Mesenchymal stem cell (in vitro differentiated cells and primary cell): ENCODE measurements at regions not wholly inside any gene's neighbourhood (a gene's known extent, or its start where the extent isn't known, plus 50 kb on each side); places are given as distances from the start of the nearest gene placed in this dataset.

Experiments used
- DNase-seq: peaks from one replicate; pipeline ENCODE4 v3.0.0-alpha.2; 2013
- H2AFZ ChIP-seq: one replicate; pipeline ENCODE4 v1.6.1; 2013; ENCODE audit warnings: low read depth, mild to moderate bottlenecking, control low read depth, inconsistent platforms, low read length, moderate library complexity
- H2AK5ac ChIP-seq: 2 replicates; pipeline ENCODE4 v1.6.1; 2013; ENCODE audit warnings: low read length, moderate library complexity, mild to moderate bottlenecking, inconsistent platforms; ENCODE audit not compliant: severe bottlenecking
- H2BK120ac ChIP-seq: one replicate; pipeline ENCODE4 v1.6.1; 2013; ENCODE audit warnings: low read depth, mild to moderate bottlenecking, inconsistent platforms, low read length, moderate library complexity
- H2BK12ac ChIP-seq, 2 experiments: one replicate each; pipeline ENCODE4 v1.6.1; 2013; ENCODE audit warnings: inconsistent platforms in 2 of 2, low read length in 2 of 2, mild to moderate bottlenecking in 2 of 2, moderate library complexity in 2 of 2, control low read depth in 1 of 2
- H2BK15ac ChIP-seq: one replicate; pipeline ENCODE4 v1.6.1; 2013; ENCODE audit warnings: mild to moderate bottlenecking, low read depth, inconsistent platforms; ENCODE audit not compliant: poor library complexity, severe bottlenecking
- H2BK5ac ChIP-seq: 2 replicates; pipeline ENCODE4 v1.6.1; 2013; ENCODE audit warnings: low read depth, mild to moderate bottlenecking, low read length, control low read depth, inconsistent platforms; ENCODE audit not compliant: poor library complexity, severe bottlenecking
- H3K14ac ChIP-seq, 2 experiments: one replicate each; pipeline ENCODE4 v1.6.1; 2013; ENCODE audit warnings: inconsistent platforms in 2 of 2, low read length in 2 of 2, control low read depth in 1 of 2, mild to moderate bottlenecking in 1 of 2, moderate library complexity in 1 of 2
- H3K18ac ChIP-seq, 2 experiments: one replicate each; pipeline ENCODE4 v1.6.1; 2013; ENCODE audit warnings: inconsistent platforms in 2 of 2, low read length in 2 of 2, control low read depth in 1 of 2, low read depth in 1 of 2, mild to moderate bottlenecking in 1 of 2
- H3K23ac ChIP-seq, 2 experiments: one replicate each; pipeline ENCODE4 v1.6.1; 2013; ENCODE audit warnings: inconsistent platforms in 2 of 2, low read length in 2 of 2, mild to moderate bottlenecking in 2 of 2, moderate library complexity in 2 of 2, control low read depth in 1 of 2
- H3K27ac ChIP-seq: 2 replicates; pipeline ENCODE4 v1.5.1; 2013; ENCODE audit warnings: mild to moderate bottlenecking, moderate library complexity, low read length, control low read depth, inconsistent platforms; ENCODE audit not compliant: poor library complexity, severe bottlenecking
- H3K27me3 ChIP-seq, 2 experiments: 2 replicates each; pipeline versions ENCODE4 v1.6.1 to v1.7.0; 2013; ENCODE audit warnings: low read length in 2 of 2, mild to moderate bottlenecking in 2 of 2, moderate library complexity in 2 of 2, control low read depth in 1 of 2, inconsistent platforms in 1 of 2; ENCODE audit not compliant: control insufficient read depth in 1 of 2, insufficient read depth in 1 of 2
- H3K36me3 ChIP-seq, 2 experiments: 2 replicates each; pipeline versions ENCODE4 v1.6.1 to v1.7.0; 2013; ENCODE audit warnings: low read length in 2 of 2, control low read depth in 1 of 2, inconsistent platforms in 1 of 2, low read depth in 1 of 2, mild to moderate bottlenecking in 1 of 2; ENCODE audit not compliant: insufficient read depth in 2 of 2, control insufficient read depth in 1 of 2
- H3K4ac ChIP-seq, 2 experiments: one replicate each; pipeline ENCODE4 v1.6.1; 2013; ENCODE audit warnings: inconsistent platforms in 2 of 2, low read length in 2 of 2, mild to moderate bottlenecking in 2 of 2, moderate library complexity in 2 of 2, control low read depth in 1 of 2, low read depth in 1 of 2
- H3K4me1 ChIP-seq: 2 replicates; pipeline ENCODE4 v1.6.1; 2013; ENCODE audit warnings: low read depth, low read length, control low read depth; ENCODE audit not compliant: control insufficient read depth, insufficient read depth
- H3K4me2 ChIP-seq: 2 replicates; pipeline ENCODE4 v1.6.1; 2013; ENCODE audit warnings: low read length, mild to moderate bottlenecking, inconsistent platforms; ENCODE audit not compliant: poor library complexity, severe bottlenecking
- H3K4me3 ChIP-seq, 2 experiments: 2 replicates each; pipeline versions ENCODE4 v1.5.1 to v1.7.0; 2013; ENCODE audit warnings: low read length in 2 of 2, mild to moderate bottlenecking in 2 of 2, control low read depth in 1 of 2, low read depth in 1 of 2; ENCODE audit not compliant: insufficient read depth in 1 of 2
- H3K79me1 ChIP-seq: replicated peaks from 2 replicates; pipeline ENCODE4 v1.6.1; 2013; ENCODE audit warnings: mild to moderate bottlenecking, control low read depth, low read length, inconsistent platforms; ENCODE audit not compliant: poor library complexity, severe bottlenecking
- H3K9ac ChIP-seq: 2 replicates; pipeline ENCODE4 v1.7.0; 2013; ENCODE audit warnings: mild to moderate bottlenecking, low read length, moderate library complexity
- H3K9me3 ChIP-seq: 2 replicates; pipeline ENCODE4 v1.7.0; 2013; ENCODE audit warnings: mild to moderate bottlenecking, low read length; ENCODE audit not compliant: control insufficient read depth
- H4K8ac ChIP-seq: one replicate; pipeline ENCODE4 v1.6.1; 2013; ENCODE audit warnings: inconsistent platforms, mild to moderate bottlenecking, low read length, moderate library complexity
- H4K91ac ChIP-seq: one replicate; pipeline ENCODE4 v1.6.1; 2013; ENCODE audit warnings: mild to moderate bottlenecking, low read length, inconsistent platforms
- WGBS: methylation state at CpG from one replicate; pipeline ENCODE4 v1.1.7; 2013; ENCODE audit warnings: mixed read lengths; 5-methylcytosine and 5-hydroxymethylcytosine counted together

DNA sequence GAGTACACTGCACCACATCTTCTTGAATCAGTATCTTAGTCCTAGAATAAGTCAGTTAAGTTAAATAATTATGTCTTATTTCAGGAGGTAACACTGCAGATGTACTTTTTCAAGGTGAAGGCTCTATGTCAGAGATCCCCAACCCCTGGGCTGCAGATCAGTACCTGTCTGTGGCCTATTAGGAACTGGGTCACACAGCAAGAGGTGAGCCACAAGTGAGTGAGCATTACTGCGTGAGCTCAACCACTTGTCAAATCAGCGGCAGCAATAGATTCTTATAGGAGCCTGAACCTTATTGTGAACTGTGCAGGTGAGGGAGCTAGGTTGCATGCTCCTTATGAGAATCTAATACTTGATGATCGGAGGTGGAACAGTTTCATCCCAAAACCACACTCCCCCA, 851.9 kb upstream of the ALCAM start:
- Histone ChIP-seq H2BK12ac (no peak overlapping the region), H3K4me2 (no peak overlapping the region), H3K14ac (no peak overlapping the region), H3K23ac (no peak overlapping the region), H4K8ac (no peak overlapping the region), H3K18ac (no peak overlapping the region), H2BK15ac (no peak overlapping the region), H2BK5ac (no peak overlapping the region), H2BK120ac (no peak overlapping the region), H3K9ac (no peak overlapping the region), H3K9me3 (peaks cover 4% of the 10 kb centered on the region), H3K4me1 (no peaks in the 10 kb centered on the region), H3K27ac (no peak overlapping the region), H3K4ac (no peak overlapping the region), H4K91ac (no peak overlapping the region), H3K36me3 (no peaks in the 10 kb centered on the region), H3K79me1 (no peaks in the 10 kb centered on the region), H2AFZ (no peak overlapping the region), H3K4me3 (no peak overlapping the region), H2AK5ac (no peak overlapping the region), H3K27me3 (no peaks in the 10 kb centered on the region)
- 100% methylated on average over 3 of the region's 3 CpGs for WGBS
- DNase-seq: no peak

DNA sequence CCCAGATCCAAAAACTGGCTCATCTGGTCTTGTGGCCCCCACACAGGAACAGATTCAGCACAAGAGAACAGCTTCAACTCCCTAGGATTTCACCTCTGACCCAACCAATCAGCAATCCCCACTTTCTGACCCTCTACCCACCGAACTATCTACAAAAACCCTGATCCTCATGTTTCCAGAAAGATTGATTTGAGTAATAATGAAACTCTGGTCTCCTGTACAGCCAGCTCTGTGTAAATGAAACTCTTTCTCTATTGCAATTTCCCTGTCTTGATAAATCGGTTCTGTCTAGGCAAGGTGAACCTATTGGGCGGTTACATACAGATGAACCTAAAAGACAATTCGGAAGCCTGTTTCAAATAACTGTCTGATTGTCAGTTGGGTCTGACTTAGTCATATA, 847.6 kb upstream of the ALCAM start:
- no peak overlapping the region for H2BK12ac ChIP-seq
- H2BK15ac ChIP-seq: no peak overlapping the region
- 54% methylated on average over 3 of the region's 4 CpGs for WGBS
- no peak overlapping the region for H3K4me2 ChIP-seq
- no peak overlapping the region for H3K4ac ChIP-seq
- no peak overlapping the region for H3K9ac ChIP-seq
- H2BK120ac ChIP-seq: no peak overlapping the region
- H3K9me3 ChIP-seq: no peaks in the 10 kb centered on the region
- H4K8ac ChIP-seq: no peak overlapping the region
- no peak for DNase-seq
- no peak overlapping the region for H2BK5ac ChIP-seq
- no peaks in the 10 kb centered on the region for H3K4me1 ChIP-seq
- H4K91ac ChIP-seq: no peak overlapping the region
- no peak overlapping the region for H3K4me3 ChIP-seq
- H3K23ac ChIP-seq: no peak overlapping the region
- H3K27ac ChIP-seq: no peak overlapping the region
- H3K18ac ChIP-seq: no peak overlapping the region
- H2AK5ac ChIP-seq: no peak overlapping the region
- no peak overlapping the region for H2AFZ ChIP-seq
- H3K36me3 ChIP-seq: no peaks in the 10 kb centered on the region
- no peaks in the 10 kb centered on the region for H3K79me1 ChIP-seq
- H3K27me3 ChIP-seq: no peaks in the 10 kb centered on the region
- H3K14ac ChIP-seq: no peak overlapping the region

DNA sequence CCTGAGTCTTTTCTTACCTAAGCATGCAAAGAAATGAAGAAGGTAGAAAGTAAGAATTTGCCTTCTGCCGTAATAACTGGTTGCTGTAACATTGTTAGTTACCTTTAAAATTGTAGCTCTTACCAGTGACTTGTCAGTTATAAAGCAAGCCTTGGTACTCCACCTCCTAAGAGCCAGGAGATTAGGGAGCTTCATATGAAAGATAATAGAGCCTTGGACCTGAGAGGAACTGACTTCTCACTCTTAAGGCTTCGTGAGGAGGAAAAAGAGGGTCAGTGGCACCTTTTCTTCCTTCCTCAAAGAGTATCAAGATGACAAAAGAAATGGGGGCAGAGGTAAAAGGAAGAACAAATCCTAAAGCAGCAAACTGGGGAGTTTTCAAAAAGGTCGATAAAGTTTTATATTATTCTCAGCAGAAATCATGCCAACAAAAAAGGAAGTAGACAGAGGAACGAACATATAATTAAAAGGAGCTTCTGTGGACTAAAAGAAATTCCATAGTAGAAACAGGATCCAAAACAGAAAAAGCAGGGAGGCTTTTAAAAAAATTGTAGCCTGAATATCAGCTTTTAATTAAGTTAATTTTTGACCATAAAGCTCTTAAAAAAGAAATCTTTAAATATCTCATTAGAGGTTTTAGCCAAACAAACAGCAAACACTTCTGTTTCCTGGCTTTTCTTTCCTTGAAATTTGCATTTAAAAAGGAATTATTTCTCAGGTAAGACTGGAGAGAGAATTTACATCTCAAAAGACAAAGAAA, 847.1 kb upstream of the ALCAM start:
- no peaks in the 10 kb centered on the region for H3K79me1 ChIP-seq
- H2BK12ac ChIP-seq: no peak overlapping the region
- no peak for DNase-seq
- no peak overlapping the region for H2AFZ ChIP-seq
- H2BK5ac ChIP-seq: no peak overlapping the region
- H2AK5ac ChIP-seq: no peak overlapping the region
- H2BK15ac ChIP-seq: no peak overlapping the region
- no peak overlapping the region for H3K4me2 ChIP-seq
- H3K4ac ChIP-seq: no peak overlapping the region
- no peak overlapping the region for H3K14ac ChIP-seq
- H3K23ac ChIP-seq: no peak overlapping the region
- H3K4me1 ChIP-seq: no peaks in the 10 kb centered on the region
- WGBS: 73% methylated on average over 1 of the region's 4 CpGs
- H3K36me3 ChIP-seq: no peaks in the 10 kb centered on the region
- no peak overlapping the region for H4K91ac ChIP-seq
- H2BK120ac ChIP-seq: no peak overlapping the region
- H3K9me3 ChIP-seq: no peaks in the 10 kb centered on the region
- no peak overlapping the region for H4K8ac ChIP-seq
- H3K4me3 ChIP-seq: no peak overlapping the region
- no peak overlapping the region for H3K9ac ChIP-seq
- no peak overlapping the region for H3K18ac ChIP-seq
- H3K27me3 ChIP-seq: no peaks in the 10 kb centered on the region
- H3K27ac ChIP-seq: no peak overlapping the region

DNA sequence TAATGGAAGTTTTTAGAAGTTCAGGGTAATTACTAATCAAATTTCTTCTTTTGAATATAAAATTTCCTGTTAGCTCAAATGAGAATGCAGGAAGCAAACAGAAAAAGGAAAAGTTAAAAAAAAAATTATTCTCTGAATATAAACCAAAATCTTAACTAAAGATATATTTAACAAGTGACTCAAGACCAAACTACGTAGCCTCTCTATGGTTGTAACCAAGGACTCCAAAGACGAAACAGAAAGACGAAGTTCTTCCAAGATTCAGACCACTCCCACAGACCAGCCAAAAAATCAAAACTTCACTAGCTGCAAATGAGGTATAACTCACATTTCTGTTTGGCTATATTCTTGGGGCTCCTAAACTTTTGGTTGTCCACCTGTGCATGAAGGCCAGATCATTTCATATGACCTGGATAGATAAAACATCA, 846.5 kb upstream of the ALCAM start:
- Histone ChIP-seq H2BK120ac (no peak overlapping the region), H2BK15ac (no peak overlapping the region), H2AFZ (no peak overlapping the region), H3K27ac (no peak overlapping the region), H3K4me3 (no peak overlapping the region), H2AK5ac (no peak overlapping the region), H4K91ac (no peak overlapping the region), H3K27me3 (no peaks in the 10 kb centered on the region), H3K23ac (no peak overlapping the region), H3K18ac (no peak overlapping the region), H3K4me2 (no peak overlapping the region), H2BK12ac (no peak overlapping the region), H2BK5ac (no peak overlapping the region), H3K36me3 (no peaks in the 10 kb centered on the region), H3K4me1 (no peaks in the 10 kb centered on the region), H3K4ac (no peak overlapping the region), H3K9me3 (no peaks in the 10 kb centered on the region), H3K9ac (no peak overlapping the region), H4K8ac (no peak overlapping the region), H3K14ac (no peak overlapping the region), H3K79me1 (no peaks in the 10 kb centered on the region)
- 94% methylated on average over 3 of the region's 3 CpGs for WGBS
- DNase-seq: no peak
